Astrocyte (in vitro differentiated cells and primary cell): ENCODE measurements at regions not wholly inside any gene's neighbourhood (a gene's known extent, or its start where the extent isn't known, plus 50 kb on each side); places are given as distances from the start of the nearest gene placed in this dataset.

ENCODE experiments used
- CTCF ChIP-seq: IDR thresholded peaks from 2 replicates; pipeline ENCODE4 v1.5.1; 2011; ENCODE audit warnings: low read depth, mild to moderate bottlenecking, inconsistent platforms, low read length, moderate library complexity; ENCODE audit not compliant: insufficient read depth
- EZH2 ChIP-seq: IDR thresholded peaks from 2 replicates; pipeline ENCODE4 v1.6.1; 2012; ENCODE audit warnings: mild to moderate bottlenecking, low read length, inconsistent platforms; ENCODE audit not compliant: insufficient read depth

GRCh38 chr10:130472236-130472635, 336.0 kb downstream of the GLRX3 start:
- no peak for TF ChIP-seq CTCF
- no peak for TF ChIP-seq EZH2
